ENCODE measurements at regions not wholly inside any gene's neighbourhood (a gene's known extent, or its start where the extent isn't known, plus 50 kb on each side); places are given as distances from the start of the nearest gene placed in this dataset.

DNA sequence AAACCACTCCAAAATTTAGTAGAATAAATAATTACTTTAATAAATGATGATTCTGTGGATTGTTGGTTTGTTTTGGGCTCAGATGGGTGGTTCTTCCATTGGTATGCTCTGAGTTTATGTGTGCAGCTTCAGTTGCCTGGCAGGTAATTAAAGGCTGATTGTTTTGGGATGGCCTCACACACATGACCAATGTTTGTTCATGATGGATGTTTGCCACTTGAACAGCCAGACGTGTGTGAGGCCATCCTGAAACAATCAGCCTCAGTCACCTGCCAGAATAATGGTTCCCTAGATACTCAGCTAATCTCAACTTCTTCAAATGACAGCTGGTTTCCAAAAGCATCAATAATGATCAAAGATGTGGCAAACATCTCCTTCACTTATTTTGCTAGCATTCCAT lies 352.5 kb upstream of the GULP1 start:
- Mint-ChIP-seq H3K4me1 (ENCODE audit: low read depth) (no peaks in the 10 kb centered on the region), H3K27ac (no peak overlapping the region), H3K27me3 (no peaks in the 10 kb centered on the region), H3K9me3 (ENCODE audit: low read depth) (no peaks in the 10 kb centered on the region), H3K4me3 (no peak overlapping the region), H3K36me3 (no peaks in the 10 kb centered on the region)

DNA sequence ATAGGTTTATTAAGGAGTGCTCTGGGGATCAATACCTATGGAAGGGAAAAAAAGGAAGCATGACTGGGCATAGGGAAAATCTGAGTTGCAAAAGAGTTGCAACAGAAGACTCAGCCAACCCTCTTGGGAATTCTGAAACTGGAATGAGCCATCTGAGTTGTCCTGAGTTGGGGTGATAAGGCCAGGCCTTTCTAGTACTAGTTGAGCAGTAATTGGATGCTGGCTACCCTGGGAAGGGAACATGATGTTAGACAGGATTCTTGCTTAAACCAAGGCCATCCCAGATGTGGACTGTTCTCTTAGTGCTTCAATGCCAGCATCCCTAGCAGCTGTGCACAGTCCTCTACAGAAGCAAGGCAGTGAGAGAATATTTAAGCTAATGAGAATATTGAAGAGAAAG lies 348.8 kb upstream of the GULP1 start:
- H3K27ac Mint-ChIP-seq = no peak overlapping the region
- H3K36me3 Mint-ChIP-seq = no peaks in the 10 kb centered on the region
- H3K4me1 Mint-ChIP-seq (ENCODE audit: low read depth) = no peaks in the 10 kb centered on the region
- no peaks in the 10 kb centered on the region for H3K27me3 Mint-ChIP-seq
- H3K9me3 Mint-ChIP-seq (ENCODE audit: low read depth) = no peaks in the 10 kb centered on the region
- no peak overlapping the region for H3K4me3 Mint-ChIP-seq

GRCh38 chr2:187943772-187944369 lies 347.8 kb upstream of the GULP1 start:
- H3K27ac Mint-ChIP-seq = no peak overlapping the region
- H3K9me3 Mint-ChIP-seq (ENCODE audit: low read depth) = no peaks in the 10 kb centered on the region
- no peaks in the 10 kb centered on the region for H3K4me1 Mint-ChIP-seq (ENCODE audit: low read depth)
- H3K36me3 Mint-ChIP-seq = no peaks in the 10 kb centered on the region
- H3K4me3 Mint-ChIP-seq = no peak overlapping the region
- H3K27me3 Mint-ChIP-seq = no peaks in the 10 kb centered on the region

DNA sequence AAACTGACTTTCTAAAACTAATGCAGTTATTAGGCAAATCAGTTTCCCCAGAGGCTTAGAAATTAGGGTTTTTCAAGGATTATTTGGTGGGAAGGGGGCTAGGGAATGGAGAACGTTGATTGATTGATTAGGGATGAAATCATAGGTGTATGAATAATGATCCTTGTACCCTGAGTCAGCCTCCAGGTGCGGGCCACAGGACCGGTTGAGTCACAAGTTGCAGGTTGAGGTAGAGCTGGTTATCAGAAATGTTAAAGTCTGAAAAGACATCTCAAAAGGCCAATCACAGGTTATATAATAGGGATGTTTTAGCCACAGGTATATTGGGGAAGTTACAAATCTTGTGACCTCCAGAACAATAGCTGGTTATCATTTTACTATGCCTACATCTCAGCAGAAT lies 341.8 kb upstream of the GULP1 start:
- Mint-ChIP-seq H3K4me1 (ENCODE audit: low read depth) (no peaks in the 10 kb centered on the region), H3K27me3 (no peaks in the 10 kb centered on the region), H3K36me3 (no peaks in the 10 kb centered on the region), H3K27ac (no peak overlapping the region), H3K9me3 (ENCODE audit: low read depth) (peaks cover 7% of the 10 kb centered on the region), H3K4me3 (no peak overlapping the region)

GRCh38 chr2:187951470-187952218 lies 340.0 kb upstream of the GULP1 start:
- Mint-ChIP-seq H3K9me3 (ENCODE audit: low read depth) (peaks cover 7% of the 10 kb centered on the region), H3K36me3 (no peaks in the 10 kb centered on the region), H3K4me1 (ENCODE audit: low read depth) (no peaks in the 10 kb centered on the region), H3K27ac (no peak overlapping the region), H3K4me3 (no peak overlapping the region), H3K27me3 (no peaks in the 10 kb centered on the region)

DNA sequence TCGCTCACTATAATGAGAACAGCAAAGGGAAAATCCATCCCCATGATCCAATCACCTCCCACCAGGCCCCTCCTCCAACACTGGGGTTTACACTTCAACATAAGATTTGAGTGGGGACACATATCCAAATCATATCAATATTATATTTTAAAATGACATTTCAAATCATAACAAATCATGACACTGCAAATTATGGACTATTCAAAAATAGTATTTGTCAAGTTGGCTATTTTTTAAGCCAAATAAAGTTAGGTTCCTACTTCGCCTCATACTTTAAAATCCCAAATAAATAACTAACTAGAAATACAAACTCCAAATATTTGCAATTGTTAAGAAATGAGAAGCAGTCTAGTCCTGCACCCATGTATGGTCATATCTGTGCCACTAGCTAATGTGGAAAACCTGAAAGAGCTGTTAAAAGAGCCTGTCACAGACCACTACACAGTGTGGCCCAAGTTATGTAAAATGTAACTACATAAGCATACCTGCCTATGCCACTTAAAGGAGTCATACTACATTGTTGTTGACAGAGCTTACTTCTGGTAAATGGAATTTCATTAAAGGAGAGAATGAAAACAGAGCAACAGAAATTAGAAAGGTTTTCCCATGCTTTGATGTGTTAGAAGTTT lies 334.7 kb upstream of the GULP1 start:
- Mint-ChIP-seq H3K27me3 (no peaks in the 10 kb centered on the region), H3K9me3 (ENCODE audit: low read depth) (no peaks in the 10 kb centered on the region), H3K36me3 (no peaks in the 10 kb centered on the region), H3K27ac (no peak overlapping the region), H3K4me3 (no peak overlapping the region), H3K4me1 (ENCODE audit: low read depth) (no peaks in the 10 kb centered on the region)

GRCh38 chr2:187959821-187960220 lies 331.9 kb upstream of the GULP1 start:
- Mint-ChIP-seq H3K4me3 (no peak overlapping the region), H3K9me3 (ENCODE audit: low read depth) (no peaks in the 10 kb centered on the region), H3K36me3 (no peaks in the 10 kb centered on the region), H3K27me3 (no peaks in the 10 kb centered on the region), H3K4me1 (ENCODE audit: low read depth) (no peaks in the 10 kb centered on the region), H3K27ac (no peak overlapping the region)

- H3K27me3 Mint-ChIP-seq = no peaks in the 10 kb centered on the region
- H3K4me1 Mint-ChIP-seq (ENCODE audit: low read depth) = no peaks in the 10 kb centered on the region
- H3K36me3 Mint-ChIP-seq = no peaks in the 10 kb centered on the region
- H3K9me3 Mint-ChIP-seq (ENCODE audit: low read depth) = no peaks in the 10 kb centered on the region
- no peak overlapping the region for H3K27ac Mint-ChIP-seq
- H3K4me3 Mint-ChIP-seq = no peak overlapping the region
These were observed 329.1 kb upstream of the GULP1 start for GRCh38 chr2:187962538-187962937.

DNA sequence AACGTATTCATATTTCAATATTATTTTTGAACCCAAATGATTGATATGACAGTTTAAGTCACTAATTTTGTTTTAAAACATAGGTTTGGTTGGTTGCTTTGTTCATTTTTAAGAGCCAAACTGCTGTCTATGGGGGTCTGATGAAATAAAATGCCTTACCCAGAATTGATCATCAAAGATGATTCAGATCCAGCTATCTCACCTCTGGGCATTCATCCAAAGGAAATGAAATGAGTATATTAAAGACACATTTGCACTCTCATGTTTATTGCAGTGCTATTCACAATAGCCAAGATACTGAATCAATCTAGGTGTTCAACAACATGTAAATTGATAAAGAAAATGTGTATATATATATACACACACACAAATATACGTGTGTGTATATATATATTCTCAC lies 326.9 kb upstream of the GULP1 start:
- no peaks in the 10 kb centered on the region for H3K4me1 Mint-ChIP-seq (ENCODE audit: low read depth)
- H3K27ac Mint-ChIP-seq = no peak overlapping the region
- no peaks in the 10 kb centered on the region for H3K36me3 Mint-ChIP-seq
- H3K4me3 Mint-ChIP-seq = no peak overlapping the region
- no peaks in the 10 kb centered on the region for H3K9me3 Mint-ChIP-seq (ENCODE audit: low read depth)
- H3K27me3 Mint-ChIP-seq = no peaks in the 10 kb centered on the region

GRCh38 chr2:187966924-187967323 lies 324.8 kb upstream of the GULP1 start:
- Mint-ChIP-seq H3K27me3 (no peaks in the 10 kb centered on the region), H3K36me3 (no peaks in the 10 kb centered on the region), H3K9me3 (ENCODE audit: low read depth) (no peaks in the 10 kb centered on the region), H3K4me3 (no peak overlapping the region), H3K27ac (no peak overlapping the region), H3K4me1 (ENCODE audit: low read depth) (no peaks in the 10 kb centered on the region)

GRCh38 chr2:187971893-187972292 lies 319.8 kb upstream of the GULP1 start:
- no peaks in the 10 kb centered on the region for H3K9me3 Mint-ChIP-seq (ENCODE audit: low read depth)
- H3K27me3 Mint-ChIP-seq = no peaks in the 10 kb centered on the region
- H3K4me3 Mint-ChIP-seq = no peak overlapping the region
- no peak overlapping the region for H3K27ac Mint-ChIP-seq
- no peaks in the 10 kb centered on the region for H3K4me1 Mint-ChIP-seq (ENCODE audit: low read depth)
- H3K36me3 Mint-ChIP-seq = no peaks in the 10 kb centered on the region

- Mint-ChIP-seq H3K9me3 (ENCODE audit: low read depth) (no peaks in the 10 kb centered on the region), H3K36me3 (no peaks in the 10 kb centered on the region), H3K27ac (no peak overlapping the region), H3K27me3 (no peaks in the 10 kb centered on the region), H3K4me3 (no peak overlapping the region), H3K4me1 (ENCODE audit: low read depth) (no peaks in the 10 kb centered on the region)
These were observed 315.3 kb upstream of the GULP1 start for GRCh38 chr2:187976259-187976985.

- Mint-ChIP-seq H3K36me3 (no peaks in the 10 kb centered on the region), H3K9me3 (ENCODE audit: low read depth) (no peaks in the 10 kb centered on the region), H3K27ac (no peak overlapping the region), H3K4me3 (no peak overlapping the region), H3K27me3 (no peaks in the 10 kb centered on the region), H3K4me1 (ENCODE audit: low read depth) (no peaks in the 10 kb centered on the region)
These were observed 314.7 kb upstream of the GULP1 start for GRCh38 chr2:187976986-187977333.

- Mint-ChIP-seq H3K36me3 (no peaks in the 10 kb centered on the region), H3K27ac (no peak overlapping the region), H3K4me3 (no peak overlapping the region), H3K4me1 (ENCODE audit: low read depth) (no peaks in the 10 kb centered on the region), H3K9me3 (ENCODE audit: low read depth) (no peaks in the 10 kb centered on the region), H3K27me3 (no peaks in the 10 kb centered on the region)
These were observed 313.3 kb upstream of the GULP1 start for GRCh38 chr2:187978356-187978755.

DNA sequence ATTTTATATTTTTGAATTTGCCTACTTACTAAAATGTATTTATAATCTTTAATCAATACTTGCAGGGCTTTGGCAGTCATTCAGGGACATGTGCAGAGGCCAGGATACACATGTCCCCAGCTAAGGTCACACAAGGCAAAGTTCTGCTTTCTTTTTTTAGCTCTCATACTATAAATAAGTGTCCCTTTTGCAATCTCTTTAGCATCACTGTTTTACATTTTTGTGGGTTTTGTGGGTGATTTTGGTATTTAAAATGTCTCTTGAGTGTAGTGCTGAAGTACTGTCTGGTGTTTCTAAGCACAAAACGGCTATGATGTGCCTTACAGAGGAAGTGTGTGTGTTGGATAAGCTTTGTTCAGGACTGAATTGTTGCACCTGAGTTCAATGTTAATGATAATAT lies 309.0 kb upstream of the GULP1 start:
- Mint-ChIP-seq H3K4me1 (ENCODE audit: low read depth) (peaks cover 2% of the 10 kb centered on the region), H3K27me3 (peaks cover 2% of the 10 kb centered on the region), H3K9me3 (ENCODE audit: low read depth) (no peaks in the 10 kb centered on the region), H3K4me3 (no peak overlapping the region), H3K27ac (no peak overlapping the region), H3K36me3 (no peaks in the 10 kb centered on the region)
